PC-3 (cell line): ENCODE measurements at regions not wholly inside any gene's neighbourhood (a gene's known extent, or its start where the extent isn't known, plus 50 kb on each side); places are given as distances from the start of the nearest gene placed in this dataset.

Experiments used
- ATAC-seq: fragments of 200-7000 bp; cut with Tn5 transposase; 2 replicates; pipeline ENCODE4 v1.9.1; 2020; ENCODE audit warnings: mild to moderate bottlenecking, moderate library complexity
- BruUV-seq: library from RNA; stranded (reverse); fragments of 400-500 nt; replicated peaks from 2 replicates; lab custom pipeline; 2021; lab: Mats Ljungman, UMichigan
- CTCF ChIA-PET: fragments of 300-600 bp; sonication (Branson Sonifier 250); formaldehyde crosslinking; loops from one replicate; lab custom pipeline; 2022; ENCODE audit warnings: antibody characterized with exemption; lab: Charles Lee
- POLR2A ChIA-PET: fragments of 300-600 bp; sonication (Branson Sonifier 250); formaldehyde crosslinking; loops from one replicate; lab custom pipeline; 2022; ENCODE audit warnings: antibody characterized with exemption; ENCODE audit not compliant: unreplicated experiment; lab: Charles Lee
- DNase-seq: peaks from one replicate; pipeline ENCODE4 v3.0.0-alpha.2; 2015
- H2AFZ ChIP-seq: fragments of 300-600 bp; sonication (generic); 2 replicates; pipeline ENCODE4 v1.6.0; 2016; ENCODE audit warnings: antibody characterized with exemption, low read length
- H3F3A ChIP-seq: fragments of 300-600 bp; sonication (generic); one replicate; pipeline ENCODE4 v1.6.0; 2017; ENCODE audit warnings: antibody characterized with exemption, low read length, control low read depth, mild to moderate bottlenecking; ENCODE audit not compliant: unreplicated experiment
- H3K27ac ChIP-seq: fragments of 300-600 bp; sonication (generic); 2 replicates; pipeline ENCODE4 v1.5.1; 2016; ENCODE audit warnings: mild to moderate bottlenecking, low read length
- H3K27me3 ChIP-seq: fragments of 300-600 bp; sonication (generic); 2 replicates; pipeline ENCODE4 v1.6.1; 2016; ENCODE audit warnings: low read length, mixed read lengths
- H3K36me3 ChIP-seq: fragments of 300-600 bp; sonication (generic); 2 replicates; pipeline ENCODE4 v1.6.1; 2016; ENCODE audit warnings: low read depth, mixed run types, low read length, mixed read lengths
- H3K4me1 ChIP-seq: fragments of 300-600 bp; sonication (generic); 2 replicates; pipeline ENCODE4 v1.5.1; 2016; ENCODE audit warnings: low read length; ENCODE audit not compliant: insufficient read depth
- H3K4me2 ChIP-seq: fragments of 300-600 bp; sonication (generic); 2 replicates; pipeline ENCODE4 v1.6.0; 2016; ENCODE audit warnings: low read length
- H3K4me3 ChIP-seq: fragments of 300-600 bp; sonication (generic); 2 replicates; pipeline ENCODE4 v1.5.1; 2016; ENCODE audit warnings: mild to moderate bottlenecking, low read length, mixed read lengths
- H3K79me2 ChIP-seq: fragments of 300-600 bp; sonication (generic); 2 replicates; pipeline ENCODE4 v1.6.1; 2017; ENCODE audit warnings: low read length, mixed read lengths
- H3K9ac ChIP-seq: fragments of 300-600 bp; sonication (generic); 2 replicates; pipeline ENCODE4 v1.6.0; 2016; ENCODE audit warnings: mild to moderate bottlenecking, low read length
- H3K9me2 ChIP-seq: fragments of 300-600 bp; sonication (generic); replicated peaks from 2 replicates; pipeline ENCODE4 v1.6.1; 2016; ENCODE audit warnings: mixed run types, low read length, mixed read lengths
- H3K9me3 ChIP-seq: fragments of 300-600 bp; sonication (generic); 2 replicates; pipeline ENCODE4 v1.6.1; 2016; ENCODE audit warnings: low read length, mixed read lengths
- H4K20me1 ChIP-seq: fragments of 300-600 bp; sonication (generic); 2 replicates; pipeline ENCODE4 v1.6.1; 2016; ENCODE audit warnings: low read length, mixed read lengths
- EZH2 ChIP-seq: fragments of 300-600 bp; sonication (generic); IDR thresholded peaks from one replicate; pipeline ENCODE4 v1.6.1; 2017; ENCODE audit warnings: antibody characterized with exemption, mild to moderate bottlenecking, low read length; ENCODE audit not compliant: unreplicated experiment
- EZH2phosphoT487 ChIP-seq: fragments of 300-600 bp; sonication (generic); IDR thresholded peaks from 2 replicates; pipeline ENCODE4 v1.6.1; 2018; ENCODE audit warnings: mild to moderate bottlenecking, antibody characterized with exemption, low read length, borderline replicate concordance
- intact Hi-C: fragments of 100-400 bp; cut with micrococcal nuclease; formaldehyde crosslinking; loops from 2 replicates; pipeline ENCODE4 v1.9.0; 2023
- TF ChIP-seq, protein P1 (sequence below): fragments of 300-600 bp; sonication (generic); conservative IDR thresholded peaks from 2 replicates; pipeline ENCODE4 v1.5.1; 2017; ENCODE audit warnings: antibody characterized with exemption, low read depth, mild to moderate bottlenecking, low read length

DNA sequence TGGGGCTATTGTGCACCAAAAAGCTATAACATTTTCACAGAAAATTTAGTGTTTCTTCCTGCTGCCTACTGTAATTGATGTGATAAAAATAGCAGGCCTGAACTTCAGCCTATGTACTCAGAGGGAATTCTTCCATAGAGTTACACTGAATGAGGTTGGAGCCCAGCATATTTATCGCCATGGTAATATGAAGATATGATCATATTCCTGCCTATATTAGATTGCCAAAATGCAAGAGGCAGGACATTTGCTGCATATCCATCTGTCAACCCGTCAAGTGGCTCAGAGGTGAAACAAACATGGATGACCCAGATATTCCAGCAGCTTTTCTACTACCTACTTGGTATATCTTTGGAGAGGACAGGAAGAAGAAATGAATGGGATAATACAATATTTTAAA is 1150.6 kb downstream of the TBL1XR1 start:
- ChIA-PET CTCF (no interaction called here), POLR2A (no interaction called here)
- no peaks in the 10 kb centered on the region for H4K20me1 ChIP-seq
- H3K9me3 ChIP-seq, result no peaks in the 10 kb centered on the region
- no peaks in the 10 kb centered on the region for H3K9me2 ChIP-seq
- BruUV-seq, result no TSS peak
- intact Hi-C loops, result no loop called here
- no peak overlapping the region for H3K4me2 ChIP-seq
- H3K27me3 ChIP-seq, result no peaks in the 10 kb centered on the region
- no peaks in the 10 kb centered on the region for H3K79me2 ChIP-seq
- H3K36me3 ChIP-seq, result no peaks in the 10 kb centered on the region
- no peak overlapping the region for H3K9ac ChIP-seq
- no peak overlapping the region for H3K27ac ChIP-seq
- no peak overlapping the region for H2AFZ ChIP-seq
- ATAC-seq (no peak), DNase-seq (no peak)
- no peak overlapping the region for H3K4me3 ChIP-seq
- H3K4me1 ChIP-seq, result no peaks in the 10 kb centered on the region
- TF ChIP-seq EZH2 (no peak), EZH2phosphoT487 (no peak)
- TF ChIP-seq, protein P1, sequence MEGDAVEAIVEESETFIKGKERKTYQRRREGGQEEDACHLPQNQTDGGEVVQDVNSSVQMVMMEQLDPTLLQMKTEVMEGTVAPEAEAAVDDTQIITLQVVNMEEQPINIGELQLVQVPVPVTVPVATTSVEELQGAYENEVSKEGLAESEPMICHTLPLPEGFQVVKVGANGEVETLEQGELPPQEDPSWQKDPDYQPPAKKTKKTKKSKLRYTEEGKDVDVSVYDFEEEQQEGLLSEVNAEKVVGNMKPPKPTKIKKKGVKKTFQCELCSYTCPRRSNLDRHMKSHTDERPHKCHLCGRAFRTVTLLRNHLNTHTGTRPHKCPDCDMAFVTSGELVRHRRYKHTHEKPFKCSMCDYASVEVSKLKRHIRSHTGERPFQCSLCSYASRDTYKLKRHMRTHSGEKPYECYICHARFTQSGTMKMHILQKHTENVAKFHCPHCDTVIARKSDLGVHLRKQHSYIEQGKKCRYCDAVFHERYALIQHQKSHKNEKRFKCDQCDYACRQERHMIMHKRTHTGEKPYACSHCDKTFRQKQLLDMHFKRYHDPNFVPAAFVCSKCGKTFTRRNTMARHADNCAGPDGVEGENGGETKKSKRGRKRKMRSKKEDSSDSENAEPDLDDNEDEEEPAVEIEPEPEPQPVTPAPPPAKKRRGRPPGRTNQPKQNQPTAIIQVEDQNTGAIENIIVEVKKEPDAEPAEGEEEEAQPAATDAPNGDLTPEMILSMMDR, result no peak
- no peaks in the 10 kb centered on the region for H3F3A ChIP-seq

DNA sequence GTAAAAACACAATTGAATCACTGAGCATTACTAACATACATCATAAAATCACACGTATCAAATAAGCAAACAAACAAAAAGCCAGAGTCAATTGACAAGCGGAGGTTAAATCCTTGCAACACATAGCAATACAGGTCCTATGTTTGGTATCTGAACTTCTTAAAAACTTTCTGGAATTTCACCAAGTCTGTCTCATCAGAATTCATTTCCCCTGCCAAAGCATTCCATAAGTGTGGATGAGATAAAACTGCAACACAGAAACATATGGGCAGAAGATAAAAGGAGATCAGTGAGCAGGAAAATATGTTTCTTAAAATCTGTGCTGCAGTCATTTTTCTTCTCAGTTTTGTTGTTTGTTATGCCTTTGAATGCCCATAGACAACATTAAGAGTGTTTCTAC is 1155.5 kb downstream of the TBL1XR1 start:
- Histone ChIP-seq H3K4me1 (no peaks in the 10 kb centered on the region), H3K9ac (no peak overlapping the region), H3K79me2 (no peaks in the 10 kb centered on the region), H3K27ac (no peak overlapping the region), H3K9me2 (no peaks in the 10 kb centered on the region), H4K20me1 (no peaks in the 10 kb centered on the region), H3K4me3 (no peak overlapping the region), H3F3A (no peaks in the 10 kb centered on the region), H3K9me3 (no peaks in the 10 kb centered on the region), H3K4me2 (no peak overlapping the region), H3K36me3 (no peaks in the 10 kb centered on the region), H2AFZ (0 out of 2 replicates have a peak overlapping the region, but pooled peaks have one; percentile 41), H3K27me3 (no peaks in the 10 kb centered on the region)
- ATAC-seq (peak; percentile 24), DNase-seq (peak; percentile 7)
- intact Hi-C loops, result no loop called here
- no TSS peak for BruUV-seq
- POLR2A ChIA-PET, result interaction anchor here (0.6 kb wide), 1 partner anchor 1551 kb away, joined by 3 read pairs; no protein-coding TSS in a partner anchor
- CTCF ChIA-PET, result interaction anchor here (0.7 kb wide), 1 partner anchor 391 kb away, joined by 4 read pairs; no protein-coding TSS in a partner anchor
- TF ChIP-seq, protein P1, result no peak
- TF ChIP-seq EZH2 (no peak), EZH2phosphoT487 (no peak)

DNA sequence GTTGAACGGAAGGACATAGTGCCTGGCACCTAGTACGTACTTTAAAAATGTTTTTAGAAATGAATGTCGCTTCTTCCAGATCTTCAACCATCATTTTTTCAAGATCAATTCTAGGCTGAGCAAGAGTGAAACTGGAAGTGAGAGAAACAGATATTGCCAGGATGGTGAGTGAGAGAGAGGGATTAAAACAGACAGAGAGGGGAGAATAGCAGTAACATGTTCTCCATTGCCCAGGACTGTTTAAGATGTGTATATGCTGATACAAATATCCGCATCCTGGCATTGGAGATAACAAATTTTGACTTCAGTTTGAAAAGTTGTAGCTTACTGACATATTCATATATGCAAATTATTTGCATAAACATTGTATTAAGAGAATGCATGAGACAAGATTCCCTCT is 1156.1 kb downstream of the TBL1XR1 start:
- ATAC-seq, result no peak
- Histone ChIP-seq H3K27me3 (no peaks in the 10 kb centered on the region), H2AFZ (no peak overlapping the region), H3K36me3 (no peaks in the 10 kb centered on the region), H4K20me1 (no peaks in the 10 kb centered on the region), H3F3A (no peaks in the 10 kb centered on the region), H3K9me2 (no peaks in the 10 kb centered on the region), H3K9me3 (no peaks in the 10 kb centered on the region), H3K9ac (no peak overlapping the region), H3K27ac (no peak overlapping the region), H3K4me3 (no peak overlapping the region), H3K4me2 (no peak overlapping the region), H3K4me1 (no peaks in the 10 kb centered on the region), H3K79me2 (no peaks in the 10 kb centered on the region)
- CTCF ChIA-PET, result interaction anchor here (0.7 kb wide), 1 partner anchor 392 kb away, joined by 4 read pairs; no protein-coding TSS in a partner anchor
- DNase-seq, result no peak
- no TSS peak for BruUV-seq
- POLR2A ChIA-PET, result interaction anchor here (0.6 kb wide), 1 partner anchor 1551 kb away, joined by 3 read pairs; no protein-coding TSS in a partner anchor
- intact Hi-C loops, result no loop called here
- TF ChIP-seq, protein P1, result no peak
- no peak for TF ChIP-seq EZH2phosphoT487
- no peak for TF ChIP-seq EZH2
